H1 (cell line): ENCODE measurements at regions not wholly inside any gene's neighbourhood (a gene's known extent, or its start where the extent isn't known, plus 50 kb on each side); places are given as distances from the start of the nearest gene placed in this dataset.
A peak's percentile ranks its signal among the peaks of the same experiment; 100 is the strongest.

Experiments
- CTCF ChIA-PET: fragments of 300-600 bp; sonication (Branson Sonifier 250); formaldehyde crosslinking; loops from one replicate; lab custom pipeline; 2021; ENCODE audit not compliant: partially characterized antibody; lab: Charles Lee
- POLR2A ChIA-PET: fragments of 300-600 bp; sonication (Branson Sonifier 250); formaldehyde crosslinking; loops from one replicate; lab custom pipeline; 2021; ENCODE audit warnings: inconsistent platforms; ENCODE audit not compliant: partially characterized antibody; lab: Charles Lee
- DNase-seq, 2 experiments: peaks; one replicate each; pipeline versions ENCODE4 v3.0.0 to v3.0.0-alpha.2; 2010 to 2022; ENCODE audit warnings: low spot score in 2 of 2, low read depth in 1 of 2, mixed read lengths in 1 of 2
- FAIRE-seq: peaks from 2 replicates; lab custom pipeline; 2011; peaks lifted over from hg19 to GRCh38; lab: Jason Lieb, UNC
- H2AFZ ChIP-seq: 2 replicates; pipeline ENCODE4 v1.8.1; 2012; ENCODE audit warnings: low read length, inconsistent platforms
- H2AK5ac ChIP-seq: 2 replicates; pipeline ENCODE4 v1.6.1; 2013; ENCODE audit warnings: low read depth, low read length
- H2BK120ac ChIP-seq: replicated peaks from 2 replicates; pipeline ENCODE3; 2013; ENCODE audit warnings: low read depth, low read length, inconsistent platforms
- H2BK12ac ChIP-seq: 2 replicates; pipeline ENCODE4 v1.6.1; 2013; ENCODE audit warnings: low read depth, low read length
- H2BK15ac ChIP-seq: 2 replicates; pipeline ENCODE4 v1.6.1; 2013; ENCODE audit warnings: low read length
- H2BK20ac ChIP-seq: 2 replicates; pipeline ENCODE4 v1.6.1; 2013; ENCODE audit warnings: low read length
- H2BK5ac ChIP-seq: 2 replicates; pipeline ENCODE4 v1.6.1; 2013; ENCODE audit warnings: low read depth, low read length
- H3K14ac ChIP-seq: 2 replicates; pipeline ENCODE4 v1.6.1; 2013; ENCODE audit warnings: inconsistent platforms; ENCODE audit not compliant: insufficient read length
- H3K18ac ChIP-seq: 2 replicates; pipeline ENCODE4 v1.6.1; 2013; ENCODE audit warnings: low read length; ENCODE audit errors: extremely low read depth
- H3K23ac ChIP-seq: 2 replicates; pipeline ENCODE4 v1.6.1; 2013; ENCODE audit warnings: inconsistent platforms; ENCODE audit not compliant: insufficient read length
- H3K23me2 ChIP-seq: 2 replicates; pipeline ENCODE4 v1.6.1; 2013; ENCODE audit warnings: low read depth, low read length
- H3K27ac ChIP-seq: 2 replicates; pipeline ENCODE4 v1.6.1; 2011; ENCODE audit warnings: low read depth, low read length, inconsistent platforms
- H3K27me3 ChIP-seq, 4 experiments: replicated peaks in 1 of 4; 1 replicate in 1 of 4; 2 replicates in 3 of 4; pipeline versions ENCODE4 v1.6.1 to v1.8.1; 2011 to 2013; ENCODE audit warnings: low read length in 3 of 4, mild to moderate bottlenecking in 3 of 4, inconsistent platforms in 2 of 4, mixed read lengths in 2 of 4, moderate library complexity in 1 of 4; ENCODE audit not compliant: control insufficient read depth in 3 of 4, insufficient read depth in 3 of 4; ENCODE audit errors: extremely low read depth in 1 of 4
- H3K36me3 ChIP-seq, 4 experiments: 2 replicates each; pipeline versions ENCODE4 v1.6.1 to v1.8.1; 2011 to 2013; ENCODE audit warnings: mild to moderate bottlenecking in 4 of 4, low read length in 3 of 4, moderate library complexity in 2 of 4, control low read depth in 1 of 4, inconsistent platforms in 1 of 4; ENCODE audit not compliant: insufficient read depth in 4 of 4, control insufficient read depth in 2 of 4
- H3K4ac ChIP-seq: replicated peaks from 2 replicates; pipeline ENCODE3; 2013; ENCODE audit warnings: low read length, low read depth, mixed read lengths, inconsistent platforms; ENCODE audit not compliant: insufficient read length
- H3K4me1 ChIP-seq, 4 experiments: replicated peaks in 1 of 4; 1 replicate in 1 of 4; 2 replicates in 3 of 4; pipeline versions ENCODE4 v1.6.1 to v1.8.1; 2011 to 2013; ENCODE audit warnings: low read length in 3 of 4, inconsistent platforms in 2 of 4, mixed read lengths in 1 of 4; ENCODE audit not compliant: insufficient read depth in 4 of 4, control insufficient read depth in 3 of 4
- H3K4me2 ChIP-seq, 2 experiments: 2 replicates each; pipeline versions ENCODE4 v1.6.1 to v1.8.1; 2011 to 2013; ENCODE audit warnings: low read depth in 2 of 2, low read length in 2 of 2, control low read depth in 1 of 2, inconsistent platforms in 1 of 2, mild to moderate bottlenecking in 1 of 2; ENCODE audit not compliant: insufficient read depth in 1 of 2
- H3K4me3 ChIP-seq, 4 experiments: fragments of 200-600, 300-600 bp in 1 of 4; sonication (generic), shearing (Covaris generic), sonication (Bioruptor Twin) in 1 of 4; 2 replicates each; pipeline versions ENCODE4 v1.5.1 to v1.8.1; 2011 to 2016; ENCODE audit warnings: low read length in 4 of 4, low read depth in 3 of 4, control low read depth in 2 of 4, inconsistent platforms in 2 of 4, mild to moderate bottlenecking in 2 of 4, mixed read lengths in 1 of 4, moderate library complexity in 1 of 4; ENCODE audit not compliant: insufficient read depth in 2 of 4; ENCODE audit errors: extremely low read depth in 1 of 4
- H3K56ac ChIP-seq: replicated peaks from 2 replicates; pipeline ENCODE3; 2013; ENCODE audit warnings: low read depth, mild to moderate bottlenecking, mixed read lengths, low read length, inconsistent platforms; ENCODE audit not compliant: insufficient read length
- H3K79me1 ChIP-seq: 2 replicates; pipeline ENCODE4 v1.6.1; 2013; ENCODE audit warnings: low read depth, low read length, control low read depth
- H3K79me2 ChIP-seq, 2 experiments: 2 replicates each; pipeline versions ENCODE4 v1.6.1 to v1.8.1; 2012 to 2013; ENCODE audit warnings: low read length in 2 of 2, mild to moderate bottlenecking in 2 of 2, inconsistent platforms in 1 of 2; ENCODE audit not compliant: insufficient read depth in 2 of 2, control insufficient read depth in 1 of 2
- H3K9ac ChIP-seq, 4 experiments: replicated peaks in 1 of 4; 1 replicate in 1 of 4; 2 replicates in 3 of 4; pipeline versions ENCODE4 v1.6.1 to v1.8.1; 2011 to 2013; ENCODE audit warnings: low read depth in 3 of 4, low read length in 3 of 4, control low read depth in 2 of 4, mild to moderate bottlenecking in 2 of 4, moderate library complexity in 2 of 4, inconsistent platforms in 1 of 4; ENCODE audit errors: extremely low read depth in 1 of 4
- H3K9me3 ChIP-seq, 2 experiments: 2 replicates each; pipeline versions ENCODE4 v1.6.1 to v1.8.1; 2012 to 2013; ENCODE audit warnings: mild to moderate bottlenecking in 2 of 2, moderate library complexity in 2 of 2, control low read depth in 1 of 2, inconsistent platforms in 1 of 2, low read depth in 1 of 2, low read length in 1 of 2, mixed read lengths in 1 of 2; ENCODE audit not compliant: insufficient read depth in 2 of 2
- H4K20me1 ChIP-seq, 2 experiments: replicated peaks in 1 of 2; 2 replicates each; pipeline versions ENCODE3 to v1.8.1; 2011 to 2013; ENCODE audit warnings: inconsistent platforms in 2 of 2, low read length in 2 of 2, mild to moderate bottlenecking in 1 of 2; ENCODE audit not compliant: insufficient read depth in 2 of 2, control insufficient read depth in 1 of 2
- H4K5ac ChIP-seq: 2 replicates; pipeline ENCODE4 v1.6.1; 2013; ENCODE audit warnings: low read length, low read depth, mixed read lengths, inconsistent platforms; ENCODE audit not compliant: insufficient read length
- H4K8ac ChIP-seq: 2 replicates; pipeline ENCODE4 v1.8.0; 2013; ENCODE audit warnings: mild to moderate bottlenecking, moderate library complexity, low read length, inconsistent platforms; ENCODE audit not compliant: insufficient read depth; ENCODE audit errors: extremely low read depth
- H4K91ac ChIP-seq: replicated peaks from 2 replicates; pipeline ENCODE3; 2013; ENCODE audit warnings: low read length, mixed read lengths, inconsistent platforms; ENCODE audit not compliant: insufficient read length
- BACH1 ChIP-seq: IDR thresholded peaks from 2 replicates; pipeline ENCODE4 v1.6.1; 2012; ENCODE audit warnings: low read length, improper control_type of control experiment
- BRCA1 ChIP-seq: IDR thresholded peaks from 2 replicates; pipeline ENCODE4 v1.6.1; 2012; ENCODE audit warnings: low read depth, low read length, improper control_type of control experiment
- CBX5 ChIP-seq: fragments of 300-800, 300-1000 bp; sonication (generic); IDR thresholded peaks from 2 replicates; pipeline ENCODE4 v1.7.1; 2016; ENCODE audit warnings: antibody characterized with exemption, low read length, low read depth
- E2F6 ChIP-seq: IDR thresholded peaks from 2 replicates; pipeline ENCODE4 v1.6.1; 2012; ENCODE audit warnings: inconsistent platforms
- EP300 ChIP-seq, 2 experiments: IDR thresholded peaks; 1 replicate in 1 of 2; 2 replicates in 1 of 2; pipeline ENCODE4 v1.6.1; 2011 to 2012; ENCODE audit warnings: low read depth in 2 of 2, low read length in 2 of 2, mild to moderate bottlenecking in 2 of 2, borderline replicate concordance in 1 of 2, inconsistent platforms in 1 of 2, moderate library complexity in 1 of 2
- JUN ChIP-seq: IDR thresholded peaks from 2 replicates; pipeline ENCODE4 v1.6.1; 2011; ENCODE audit warnings: low read depth, mild to moderate bottlenecking, improper control_type of control experiment, low read length
- JUND ChIP-seq: IDR thresholded peaks from 2 replicates; pipeline ENCODE4 v1.6.1; 2011; ENCODE audit warnings: mild to moderate bottlenecking, improper control_type of control experiment, low read length
- PHF8 ChIP-seq: fragments of 200-600 bp; sonication (generic); conservative IDR thresholded peaks from 2 replicates; pipeline ENCODE4 v1.7.1; 2012; ENCODE audit warnings: low read depth, mild to moderate bottlenecking, inconsistent platforms, low read length, moderate library complexity
- RAD21 ChIP-seq, 2 experiments: IDR thresholded peaks in 1 of 2; conservative IDR thresholded peaks in 1 of 2; 2 replicates each; pipeline ENCODE4 v1.6.1; 2011; ENCODE audit warnings: low read depth in 2 of 2, low read length in 2 of 2, improper control_type of control experiment in 1 of 2, inconsistent platforms in 1 of 2, mild to moderate bottlenecking in 1 of 2, moderate library complexity in 1 of 2
- RNF2 ChIP-seq: fragments of 200-900, 300-1000 bp; sonication (generic); IDR thresholded peaks from 2 replicates; pipeline ENCODE4 v1.7.1; 2016; ENCODE audit warnings: borderline replicate concordance, low read depth, mild to moderate bottlenecking, antibody characterized with exemption, low read length; ENCODE audit not compliant: poor library complexity, severe bottlenecking; ENCODE audit errors: missing control alignments
- SP2 ChIP-seq: IDR thresholded peaks from 2 replicates; pipeline ENCODE4 v1.6.1; 2012; ENCODE audit warnings: mild to moderate bottlenecking, low read length, inconsistent platforms
- YY1 ChIP-seq: IDR thresholded peaks from 2 replicates; pipeline ENCODE4 v1.6.1; 2011; ENCODE audit warnings: low read depth, mild to moderate bottlenecking, low read length
- ZNF274 ChIP-seq: IDR thresholded peaks from 2 replicates; pipeline ENCODE4 v1.7.0; 2012; ENCODE audit warnings: low read length, borderline replicate concordance; ENCODE audit errors: extremely low read depth
- WGBS, 2 experiments: shearing (Covaris generic) in 1 of 2; methylation state at CpG; one replicate each; pipeline versions ENCODE4 v1.1.6 to v1.1.7; 2013 to 2015; ENCODE audit warnings: low lambda C conversion rate in 2 of 2, mixed read lengths in 2 of 2, inconsistent platforms in 1 of 2, low coverage in 1 of 2, missing lambda C conversion rate in 1 of 2; ENCODE audit not compliant: insufficient replicate concordance in 2 of 2, insufficient coverage in 1 of 2, insufficient read length in 1 of 2; ENCODE audit errors: extremely low coverage in 1 of 2, missing lambda C conversion rate in 1 of 2; 5-methylcytosine and 5-hydroxymethylcytosine counted together

- Histone ChIP-seq H2BK120ac (no peak overlapping the region), H4K20me1 (no peaks in the 10 kb centered on the region), H3K9me3 (no peaks in the 10 kb centered on the region), H2AFZ (no peak overlapping the region), H3K18ac (no peak overlapping the region), H2BK20ac (no peak overlapping the region), H3K79me2 (no peaks in the 10 kb centered on the region), H3K79me1 (no peaks in the 10 kb centered on the region), H3K27ac (no peak overlapping the region), H4K91ac (no peak overlapping the region), H2BK12ac (0 out of 2 replicates have a peak overlapping the region, but pooled peaks have one; percentile 33), H3K4me1 (peaks cover 0 to 2% (median 0%) of the 10 kb centered on the region in 4 experiments; a peak in 1 of 7 replicates), H3K27me3 (no peaks in the 10 kb centered on the region), H2AK5ac (no peak overlapping the region), H3K36me3 (no peaks in the 10 kb centered on the region), H4K8ac (no peak overlapping the region), H2BK15ac (no peak overlapping the region), H3K9ac (no peak overlapping the region), H3K4me3 (no peak overlapping the region), H3K23me2 (no peaks in the 10 kb centered on the region), H3K4me2 (no peak overlapping the region), H4K5ac (no peak overlapping the region), H3K4ac (no peak overlapping the region), H3K14ac (no peak overlapping the region), H3K56ac (no peak overlapping the region), H2BK5ac (no peak overlapping the region), H3K23ac (no peak overlapping the region)
- POLR2A ChIA-PET, result no interaction called here
- DNase-seq, result no peak
- FAIRE-seq, result no peak
- 87% methylated on average over 3 of the region's 3 CpGs; no CpG with 5 or more reads in 1 of the 2 experiments for WGBS, 2 experiments
- CTCF ChIA-PET, result interaction anchor here (0.7 to 2.1 kb wide), 6 partner anchors 11 to 390 kb away, joined by 3 to 7 read pairs (median 4); no protein-coding TSS in a partner anchor
- TF ChIP-seq RNF2 (no peak), JUN (no peak), E2F6 (no peak), RAD21 (IDR thresholded peaks at IDR 0.05 in 1 of 2, conservative IDR thresholded peaks at IDR 0.05 in 1 of 2; ENCODE audit: low read depth in 2 of 2, low read length in 2 of 2) (no peak), YY1 (no peak), PHF8 (no peak), EP300 (IDR thresholded peaks at IDR 0.05; ENCODE audit: borderline replicate concordance in 1 of 2, low read depth in 2 of 2, low read length in 2 of 2) (no peak), JUND (no peak), BACH1 (no peak), ZNF274 (no peak), CBX5 (no peak), SP2 (no peak), BRCA1 (no peak)
Observed at GRCh38 chr20:51080516-51080915, 57.6 kb upstream of the KCNG1 start.
